Stimulated activated CD8-positive, alpha-beta memory T cell treated with anti-CD3 and anti-CD28 coated beads, Interleukin-12 subunit alpha, Interleukin-12 subunit beta, amount 100 ng/mL, for 24 hours (primary cell): ENCODE measurements at regions not wholly inside any gene's neighbourhood (a gene's known extent, or its start where the extent isn't known, plus 50 kb on each side); places are given as distances from the start of the nearest gene placed in this dataset.

Source experiments
- DNase-seq: peaks from one replicate; pipeline ENCODE4 v3.0.0-alpha.2; 2020; ENCODE audit errors: extremely low read depth

DNA sequence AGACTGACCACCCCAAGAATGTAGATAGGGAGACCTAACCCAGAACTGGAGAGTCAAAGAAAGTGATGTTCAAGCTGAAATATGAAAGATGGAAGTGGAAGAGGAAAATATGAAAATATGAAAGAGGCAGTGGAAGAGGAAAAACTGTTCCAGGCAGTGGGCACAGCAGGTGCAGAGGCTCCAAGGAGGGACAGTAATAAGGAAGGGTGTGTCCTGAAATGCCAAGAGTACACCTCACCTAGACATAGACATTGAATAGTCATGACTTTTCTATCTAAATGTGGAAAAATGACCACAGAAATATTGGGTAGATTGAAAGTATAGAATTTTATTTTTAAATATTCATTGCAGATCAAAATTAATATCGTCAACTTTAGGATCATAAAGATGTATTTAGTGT is 161.7 kb upstream of the USP24 start:
- DNase-seq: no peak

GRCh38 chr1:55375617-55376258 is 160.6 kb upstream of the USP24 start:
- DNase-seq: no peak

- no peak for DNase-seq
These were observed 159.8 kb upstream of the USP24 start for GRCh38 chr1:55374801-55375616.

DNA sequence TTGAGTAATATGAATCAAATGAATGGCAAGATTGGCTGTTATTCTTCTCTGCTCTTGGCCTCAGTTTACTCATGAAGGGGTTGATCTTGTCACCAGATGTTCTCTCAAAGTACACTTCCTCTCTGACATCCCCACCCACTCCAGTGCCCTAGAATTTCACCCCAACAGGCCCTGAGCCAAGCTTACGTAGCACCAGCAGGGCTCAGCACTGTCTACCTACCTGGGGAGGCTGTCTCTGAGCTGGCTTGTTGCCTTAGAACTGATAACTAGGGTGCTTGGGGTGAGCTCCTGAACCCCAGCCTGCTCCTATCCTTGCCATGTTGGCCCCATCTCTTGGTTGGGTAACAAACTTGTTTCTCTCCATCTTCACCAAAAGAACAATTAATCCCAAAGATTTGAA is 159.1 kb upstream of the USP24 start:
- no peak for DNase-seq

DNA sequence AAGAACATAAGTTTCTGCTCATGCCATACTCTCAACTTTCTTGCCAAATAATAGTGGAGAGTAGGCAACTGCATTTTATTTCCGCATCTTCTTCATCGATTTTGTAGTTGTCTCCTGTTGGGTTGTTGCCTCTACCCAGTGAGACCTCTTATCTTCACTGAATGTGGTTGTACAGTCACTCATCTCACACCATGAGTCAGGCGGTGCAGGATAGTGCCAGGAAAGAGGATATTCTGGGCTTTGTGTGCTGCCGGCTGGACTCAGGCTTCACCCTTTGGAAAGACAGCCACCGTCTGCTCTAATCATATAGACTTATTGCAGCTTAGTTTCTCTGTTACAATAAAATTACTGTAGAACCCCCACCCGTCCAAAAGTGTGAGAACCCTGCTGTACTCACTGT is 154.3 kb upstream of the USP24 start:
- no peak for DNase-seq

DNA sequence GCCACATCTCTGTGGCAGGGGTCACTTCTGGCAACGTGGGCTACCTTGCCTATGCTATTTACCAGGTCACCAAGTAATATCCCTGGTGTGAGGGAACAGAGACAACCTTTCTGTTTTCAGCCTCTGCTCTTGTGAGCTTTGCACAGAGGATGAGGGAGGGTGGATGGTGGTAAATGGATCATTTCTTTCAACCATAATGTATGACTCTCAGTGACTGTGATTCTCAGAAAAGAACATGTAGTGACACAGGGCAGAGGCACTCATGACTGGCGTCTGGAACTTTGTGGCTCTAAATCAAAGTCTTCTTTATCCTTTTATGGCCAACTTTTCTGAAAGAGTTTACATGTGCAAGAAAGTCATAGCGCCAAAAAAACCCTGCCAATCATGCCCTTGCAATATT is 153.5 kb upstream of the USP24 start:
- no peak for DNase-seq

DNA sequence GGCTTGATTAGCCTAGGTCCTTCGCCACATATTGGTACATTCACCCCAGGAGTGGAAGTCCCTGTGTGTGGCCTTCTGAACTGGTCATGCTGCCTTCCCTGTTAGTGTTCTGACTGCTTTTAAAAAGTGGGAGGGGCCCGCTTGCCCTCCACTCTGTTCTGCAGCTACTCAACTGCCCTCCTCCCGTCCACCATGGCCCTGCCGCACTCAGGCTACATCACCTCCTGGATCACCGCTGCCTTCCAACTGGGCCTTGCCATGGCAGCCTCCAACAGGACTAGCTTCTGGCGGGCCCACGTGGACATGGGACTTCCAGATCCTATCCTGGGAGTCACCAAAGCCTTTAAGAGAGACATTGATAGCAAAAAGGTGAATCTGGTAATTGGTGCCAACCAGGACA is 152.1 kb upstream of the USP24 start:
- DNase-seq: no peak

DNA sequence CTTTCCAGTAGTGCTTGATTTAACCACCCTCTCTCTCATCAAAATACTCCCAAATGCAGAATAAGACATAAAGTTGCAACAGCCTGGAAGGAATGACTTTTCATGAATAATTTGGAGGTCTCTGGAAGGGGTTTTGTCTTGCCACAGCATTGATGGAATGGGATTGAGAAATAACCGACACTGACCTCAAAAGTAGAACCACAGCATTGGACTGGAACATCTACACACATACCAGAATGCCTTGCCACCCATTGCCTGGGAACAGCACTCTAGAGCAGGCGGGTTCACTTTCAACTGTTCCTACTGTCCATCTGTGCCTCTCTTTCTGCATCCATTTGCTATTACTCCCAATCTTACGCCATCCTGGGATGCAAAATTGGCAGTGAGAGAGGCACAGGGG is 149.1 kb upstream of the USP24 start:
- DNase-seq: no peak

DNA sequence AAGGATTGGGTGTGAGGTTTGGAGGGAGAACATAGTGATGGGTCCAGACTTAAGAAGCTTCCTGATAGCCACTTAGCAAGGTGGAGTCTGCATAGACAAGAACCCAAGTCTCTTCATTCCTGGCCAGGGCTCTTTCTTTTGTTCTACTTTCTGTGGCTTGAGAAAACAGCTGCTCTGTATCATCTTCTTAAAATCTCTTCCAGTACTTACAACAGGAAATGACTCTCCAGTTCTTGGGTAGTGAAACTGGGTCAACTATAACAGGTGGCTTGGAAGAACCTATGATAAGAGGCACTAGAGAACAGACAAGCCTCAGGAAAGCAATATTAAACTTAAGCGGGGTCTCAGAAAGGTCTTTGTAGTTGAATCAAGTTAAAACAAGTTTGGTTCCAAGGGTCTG is 148.1 kb upstream of the USP24 start:
- DNase-seq: no peak

DNA sequence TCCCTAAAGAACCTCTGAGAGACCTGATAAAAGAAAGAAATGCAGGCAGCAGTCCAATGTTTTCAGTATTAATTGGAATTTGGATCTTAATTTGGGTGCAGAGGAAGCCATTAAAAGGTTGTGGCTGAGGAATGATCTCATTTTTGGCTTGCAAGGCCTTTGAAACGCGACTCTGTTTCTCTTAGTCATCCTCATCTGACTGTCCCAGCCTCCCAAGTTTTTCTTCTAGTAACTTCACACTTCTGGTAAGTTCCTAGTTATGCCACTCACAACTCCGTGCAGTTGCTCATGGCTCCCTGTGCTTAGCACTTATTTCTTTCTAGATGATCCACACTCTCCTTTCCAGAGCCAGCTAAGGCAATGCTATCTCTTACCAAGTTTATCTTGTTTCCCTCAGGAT is 147.4 kb upstream of the USP24 start:
- DNase-seq: no peak

- DNase-seq: no peak
These were observed 144.4 kb upstream of the USP24 start for GRCh38 chr1:55359611-55360010.

DNA sequence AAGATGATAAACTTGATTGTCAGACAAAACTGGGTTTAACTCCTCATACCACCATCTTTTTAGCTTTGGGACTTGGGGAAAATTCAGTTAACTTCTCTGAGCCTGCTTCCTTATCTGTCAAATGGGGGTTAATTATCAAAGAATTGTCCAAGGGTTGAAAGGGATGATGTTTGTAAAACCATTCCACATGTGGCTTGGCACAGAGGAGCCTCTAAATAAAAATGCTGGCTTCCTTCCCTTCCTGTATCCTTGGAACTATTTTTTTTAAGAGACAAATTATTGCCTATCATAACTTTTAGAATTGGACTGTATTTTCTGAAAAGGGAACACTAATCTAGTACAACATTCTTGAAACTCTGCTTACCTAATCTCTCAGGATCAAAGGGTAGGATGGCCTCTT is 143.4 kb upstream of the USP24 start:
- no peak for DNase-seq

GRCh38 chr1:55355549-55355948 is 140.4 kb upstream of the USP24 start:
- no peak for DNase-seq

- no peak for DNase-seq
These were observed 138.8 kb upstream of the USP24 start for GRCh38 chr1:55353707-55354620.

- no peak for DNase-seq
These were observed 137.6 kb upstream of the USP24 start for GRCh38 chr1:55352811-55353180.

- DNase-seq: no peak
These were observed 137.1 kb upstream of the USP24 start for GRCh38 chr1:55352080-55352810.

- DNase-seq: no peak
These were observed 133.2 kb upstream of the USP24 start for GRCh38 chr1:55348356-55348755.

DNA sequence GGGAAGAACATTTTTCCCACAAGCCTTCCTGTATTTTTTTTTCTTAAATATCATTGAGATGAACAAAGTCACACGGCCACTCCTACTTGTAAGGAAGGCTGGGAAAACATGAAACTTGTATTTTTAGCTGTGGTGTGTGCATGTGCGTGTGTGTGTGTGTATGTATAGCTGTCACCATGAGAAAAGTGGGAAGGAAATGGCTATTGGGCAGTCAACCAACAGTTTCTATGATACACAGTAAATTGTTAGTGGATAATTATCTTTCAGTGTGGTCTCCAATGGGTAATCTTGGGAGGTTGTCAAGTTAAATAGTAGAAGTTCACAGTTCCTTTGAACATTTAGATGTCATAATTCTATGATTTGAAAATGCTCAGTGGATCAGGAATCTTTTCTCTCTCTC is 132.7 kb upstream of the USP24 start:
- DNase-seq: no peak

- no peak for DNase-seq
These were observed 131.9 kb upstream of the USP24 start for GRCh38 chr1:55347041-55347440.

GRCh38 chr1:55346586-55346985 is 131.4 kb upstream of the USP24 start:
- no peak for DNase-seq

- DNase-seq: no peak
These were observed 124.5 kb upstream of the USP24 start for GRCh38 chr1:55339681-55340080.

DNA sequence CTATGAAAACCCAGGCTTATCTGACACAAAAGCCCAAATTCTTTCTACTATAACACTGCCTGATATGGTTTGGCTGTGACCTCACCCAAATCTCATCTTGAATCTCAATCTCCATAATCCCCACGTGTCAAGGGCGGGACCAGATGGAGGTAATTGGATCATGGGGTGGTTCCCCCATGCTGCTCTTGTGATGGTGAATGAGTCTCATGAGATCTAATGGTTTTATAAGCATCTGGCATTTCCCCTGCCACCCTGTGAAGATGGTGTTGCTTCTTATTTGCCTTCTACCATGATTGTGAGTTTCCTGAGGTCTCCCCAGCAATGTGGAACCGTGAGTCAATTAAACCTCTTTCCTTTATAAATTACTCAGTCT is 123.3 kb upstream of the USP24 start:
- no peak for DNase-seq
